Hematopoietic multipotent progenitor cell (in vitro differentiated cells): ENCODE measurements at regions not wholly inside any gene's neighbourhood (a gene's known extent, or its start where the extent isn't known, plus 50 kb on each side); places are given as distances from the start of the nearest gene placed in this dataset.

Experiments used
- DNase-seq, 3 donors: peaks; one replicate each; pipeline ENCODE4 v3.0.0-alpha.2; 2011 to 2015; ENCODE audit warnings: low read depth in 2 of 3, low spot score in 2 of 3

GRCh38 chr20:53707371-53708055, 113.9 kb upstream of the ZNF217 start:
- no peak for DNase-seq

GRCh38 chr20:53706466-53707370, 113.1 kb upstream of the ZNF217 start:
- peak in 1 of 3 donors; percentile 51 for DNase-seq

- DNase-seq, result no peak
Measured at GRCh38 chr20:53706008-53706465, 112.4 kb upstream of the ZNF217 start.

- no peak for DNase-seq
Measured at GRCh38 chr20:53702617-53703016, 109.0 kb upstream of the ZNF217 start.

- DNase-seq, result no peak
Measured at GRCh38 chr20:53699906-53700305, 106.3 kb upstream of the ZNF217 start.

- DNase-seq, result no peak
Measured at GRCh38 chr20:53699085-53699674, 105.5 kb upstream of the ZNF217 start.

- DNase-seq, result no peak
Measured at GRCh38 chr20:53698371-53698978, 104.8 kb upstream of the ZNF217 start.

GRCh38 chr20:53695797-53696527, 102.3 kb upstream of the ZNF217 start:
- no peak for DNase-seq

GRCh38 chr20:53693262-53693871, 99.7 kb upstream of the ZNF217 start:
- peak in 2 of 3 donors; percentile 55 to 72 for DNase-seq

GRCh38 chr20:53692465-53693067, 98.9 kb upstream of the ZNF217 start:
- DNase-seq, result peak in 2 of 3 donors; percentile 72 to 91

GRCh38 chr20:53691811-53692192, 98.2 kb upstream of the ZNF217 start:
- DNase-seq, result no peak

- DNase-seq, result no peak
Measured at GRCh38 chr20:53691060-53691810, 97.6 kb upstream of the ZNF217 start.

- no peak for DNase-seq
Measured at GRCh38 chr20:53688085-53688484, 94.4 kb upstream of the ZNF217 start.

- DNase-seq, result no peak
Measured at GRCh38 chr20:53685070-53685595, 91.5 kb upstream of the ZNF217 start.

- no peak for DNase-seq
Measured at GRCh38 chr20:53683506-53683905, 89.9 kb upstream of the ZNF217 start.

GRCh38 chr20:53681352-53682212, 87.9 kb upstream of the ZNF217 start:
- no peak for DNase-seq

GRCh38 chr20:53679597-53680309, 86.1 kb upstream of the ZNF217 start:
- no peak for DNase-seq
